Liver (tissue), 3 donors: ENCODE measurements at regions not wholly inside any gene's neighbourhood (a gene's known extent, or its start where the extent isn't known, plus 50 kb on each side); places are given as distances from the start of the nearest gene placed in this dataset.

Source experiments
- YY1 ChIP-seq: IDR thresholded peaks from 2 replicates; pipeline ENCODE4 v1.6.1; 2016; ENCODE audit warnings: antibody characterized with exemption, mild to moderate bottlenecking
- TF ChIP-seq, protein P1 (sequence below): fragments of 150-350 bp; IDR thresholded peaks from 2 replicates; pipeline ENCODE4 v1.5.1; 2017; ENCODE audit warnings: improper control_type of control experiment, low read depth, low read length; ENCODE audit not compliant: missing input control
- TF ChIP-seq, protein P2 (sequence below): IDR thresholded peaks from 2 replicates; pipeline ENCODE4 v1.6.1; 2016; ENCODE audit warnings: antibody characterized with exemption
- donor health status: healthy.
- donor health status: healthy.

DNA sequence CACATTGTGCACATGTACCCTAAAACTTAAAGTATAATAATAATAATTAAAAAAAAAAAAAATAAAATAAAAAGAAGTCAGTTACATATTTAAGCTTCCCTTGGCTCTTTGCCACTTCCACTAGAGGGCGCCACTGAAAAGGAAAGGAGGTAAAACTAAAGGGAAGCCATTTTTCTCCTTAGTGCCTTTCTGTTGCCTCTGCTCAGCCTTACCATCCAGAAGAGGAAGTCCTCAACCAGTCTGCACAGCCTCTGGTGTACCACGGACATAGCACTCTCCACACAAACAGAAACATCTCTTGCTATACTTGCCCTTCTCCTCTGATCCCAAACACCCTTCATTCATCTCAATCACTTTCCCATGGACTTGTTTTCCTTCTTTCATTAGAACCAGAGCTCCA lies 169.0 kb upstream of the EEA1 start:
- TF ChIP-seq, protein P1, sequence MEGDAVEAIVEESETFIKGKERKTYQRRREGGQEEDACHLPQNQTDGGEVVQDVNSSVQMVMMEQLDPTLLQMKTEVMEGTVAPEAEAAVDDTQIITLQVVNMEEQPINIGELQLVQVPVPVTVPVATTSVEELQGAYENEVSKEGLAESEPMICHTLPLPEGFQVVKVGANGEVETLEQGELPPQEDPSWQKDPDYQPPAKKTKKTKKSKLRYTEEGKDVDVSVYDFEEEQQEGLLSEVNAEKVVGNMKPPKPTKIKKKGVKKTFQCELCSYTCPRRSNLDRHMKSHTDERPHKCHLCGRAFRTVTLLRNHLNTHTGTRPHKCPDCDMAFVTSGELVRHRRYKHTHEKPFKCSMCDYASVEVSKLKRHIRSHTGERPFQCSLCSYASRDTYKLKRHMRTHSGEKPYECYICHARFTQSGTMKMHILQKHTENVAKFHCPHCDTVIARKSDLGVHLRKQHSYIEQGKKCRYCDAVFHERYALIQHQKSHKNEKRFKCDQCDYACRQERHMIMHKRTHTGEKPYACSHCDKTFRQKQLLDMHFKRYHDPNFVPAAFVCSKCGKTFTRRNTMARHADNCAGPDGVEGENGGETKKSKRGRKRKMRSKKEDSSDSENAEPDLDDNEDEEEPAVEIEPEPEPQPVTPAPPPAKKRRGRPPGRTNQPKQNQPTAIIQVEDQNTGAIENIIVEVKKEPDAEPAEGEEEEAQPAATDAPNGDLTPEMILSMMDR: peak; percentile 37
- TF ChIP-seq, protein P2, sequence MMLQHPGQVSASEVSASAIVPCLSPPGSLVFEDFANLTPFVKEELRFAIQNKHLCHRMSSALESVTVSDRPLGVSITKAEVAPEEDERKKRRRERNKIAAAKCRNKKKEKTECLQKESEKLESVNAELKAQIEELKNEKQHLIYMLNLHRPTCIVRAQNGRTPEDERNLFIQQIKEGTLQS: no peak
- TF ChIP-seq YY1: peak; percentile 37
